HCT116 (cell line): ENCODE measurements at regions not wholly inside any gene's neighbourhood (a gene's known extent, or its start where the extent isn't known, plus 50 kb on each side); places are given as distances from the start of the nearest gene placed in this dataset.

Experiments used
- ATAC-seq: fragments of 200-7000 bp; cut with Tn5 transposase; 2 replicates; pipeline ENCODE4 v1.9.1; 2020; ENCODE audit warnings: mild to moderate bottlenecking, moderate library complexity
- BruUV-seq: library from RNA; stranded (reverse); fragments of 400-500 nt; replicated peaks from 2 replicates; lab custom pipeline; 2021; lab: Mats Ljungman, UMichigan
- CTCF ChIA-PET: fragments of 300-600 bp; sonication (Branson Sonifier 250); formaldehyde crosslinking; loops from one replicate; lab custom pipeline; 2021; ENCODE audit warnings: antibody characterized with exemption; lab: Charles Lee
- POLR2A ChIA-PET: fragments of 300-600, 350-600 bp; sonication (Branson Sonifier 250); formaldehyde crosslinking; loops from one replicate; lab custom pipeline; 2021; ENCODE audit warnings: antibody characterized with exemption; lab: Charles Lee
- RAD21 ChIA-PET, 2 experiments: fragments of 300-600 bp; sonication (Branson Sonifier 250); formaldehyde crosslinking; loops; one replicate each; lab custom pipeline; 2023; ENCODE audit warnings: low total read pairs in 2 of 2; ENCODE audit not compliant: uncharacterized antibody in 2 of 2, unreplicated experiment in 2 of 2, low non-redundant PET in 1 of 2; lab: Charles Lee
- DNase-seq: peaks from one replicate; pipeline ENCODE4 v3.0.0-alpha.2; 2010; ENCODE audit warnings: low read depth, low spot score
- H2AFZ ChIP-seq: fragments of 200-600 bp; shearing (Covaris generic), sonication (generic); 2 replicates; pipeline ENCODE4 v1.6.1; 2017; ENCODE audit warnings: low read depth, mixed run types, mixed read lengths, antibody characterized with exemption, low read length; ENCODE audit not compliant: poor library complexity, severe bottlenecking
- H3K27ac ChIP-seq: 2 replicates; pipeline ENCODE4 v1.5.1; 2012; ENCODE audit warnings: low read depth, low read length
- H3K27me3 ChIP-seq: fragments of 200-600 bp; sonication (generic); 2 replicates; pipeline ENCODE4 v1.6.1; 2016; ENCODE audit warnings: mixed run types, low read length, mixed read lengths; ENCODE audit not compliant: insufficient read depth
- H3K36me3 ChIP-seq, 2 experiments: fragments of 200-500 bp in 1 of 2; fragments of 200-600 bp in 1 of 2; sonication (Bioruptor generic) in 1 of 2; sonication (generic) in 1 of 2; 2 replicates each; pipeline versions ENCODE4 v1.5.1 to v1.6.1; 2014 to 2016; ENCODE audit warnings: low read length in 2 of 2, inconsistent platforms in 1 of 2, mixed read lengths in 1 of 2, mixed run types in 1 of 2; ENCODE audit not compliant: insufficient read depth in 2 of 2, control insufficient read depth in 1 of 2
- H3K4me1 ChIP-seq, 2 experiments: fragments of 200-600 bp in 1 of 2; sonication (generic) in 1 of 2; 2 replicates each; pipeline versions ENCODE4 v1.5.1 to v1.6.1; 2012 to 2017; ENCODE audit warnings: low read length in 2 of 2, inconsistent platforms in 1 of 2, mild to moderate bottlenecking in 1 of 2, mixed read lengths in 1 of 2, mixed run types in 1 of 2, moderate library complexity in 1 of 2; ENCODE audit not compliant: insufficient read depth in 2 of 2, control insufficient read depth in 1 of 2
- H3K4me2 ChIP-seq: fragments of 200-600 bp; sonication (generic); 2 replicates; pipeline ENCODE4 v1.6.1; 2017; ENCODE audit warnings: mixed run types, low read length, mixed read lengths
- H3K4me3 ChIP-seq, 2 experiments: fragments of 200-600 bp in 1 of 2; sonication (generic) in 1 of 2; replicated peaks in 1 of 2; 2 replicates each; pipeline ENCODE4 v1.5.1; 2011 to 2016; ENCODE audit warnings: low read length in 2 of 2, control low read depth in 1 of 2, low read depth in 1 of 2, mild to moderate bottlenecking in 1 of 2, mixed read lengths in 1 of 2, mixed run types in 1 of 2
- H3K79me2 ChIP-seq: fragments of 200-600 bp; sonication (generic); 2 replicates; pipeline ENCODE4 v1.6.1; 2017; ENCODE audit warnings: mild to moderate bottlenecking, mixed run types, low read length, moderate library complexity, mixed read lengths; ENCODE audit not compliant: insufficient read depth
- H3K9ac ChIP-seq: fragments of 200-600 bp; sonication (generic); 2 replicates; pipeline ENCODE4 v1.6.1; 2016; ENCODE audit warnings: low read length, mixed read lengths
- H3K9me2 ChIP-seq: fragments of 200-600 bp; sonication (generic), shearing (Covaris generic); 2 replicates; pipeline ENCODE4 v1.6.1; 2017; ENCODE audit warnings: mixed run types, mild to moderate bottlenecking, moderate library complexity; ENCODE audit not compliant: insufficient read depth
- H3K9me3 ChIP-seq, 2 experiments: fragments of 200-500 bp in 1 of 2; fragments of 200-600 bp in 1 of 2; sonication (Bioruptor generic) in 1 of 2; sonication (generic) in 1 of 2; 2 replicates each; pipeline ENCODE4 v1.6.1; 2014 to 2017; ENCODE audit warnings: low read length in 2 of 2, mixed read lengths in 2 of 2, inconsistent platforms in 1 of 2, low read depth in 1 of 2, mild to moderate bottlenecking in 1 of 2, mixed run types in 1 of 2, moderate library complexity in 1 of 2; ENCODE audit not compliant: control insufficient read depth in 1 of 2, insufficient read depth in 1 of 2
- H4K20me1 ChIP-seq: fragments of 200-600 bp; sonication (generic), shearing (Covaris generic); 2 replicates; pipeline ENCODE4 v1.6.1; 2017; ENCODE audit warnings: mixed run types, mild to moderate bottlenecking, moderate library complexity; ENCODE audit not compliant: insufficient read depth
- CBX3 ChIP-seq: IDR thresholded peaks from 2 replicates; pipeline ENCODE4 v1.6.1; 2012; ENCODE audit warnings: low read depth
- CTCF ChIP-seq, 3 experiments: fragments of 200-600 bp in 1 of 3; sonication (generic) in 1 of 3; IDR thresholded peaks in 2 of 3; conservative IDR thresholded peaks in 1 of 3; 2 replicates each; pipeline ENCODE4 v1.5.1; 2012 to 2017; ENCODE audit warnings: low read depth in 2 of 3, low read length in 2 of 3, antibody characterized with exemption in 1 of 3, borderline replicate concordance in 1 of 3, control low read depth in 1 of 3, mild to moderate bottlenecking in 1 of 3, mixed read lengths in 1 of 3, mixed run types in 1 of 3, moderate library complexity in 1 of 3; ENCODE audit not compliant: insufficient read depth in 1 of 3
- POLR2AphosphoS5 ChIP-seq: IDR thresholded peaks from 2 replicates; pipeline ENCODE4 v1.6.1; 2011; ENCODE audit warnings: mild to moderate bottlenecking, low read depth, low read length, moderate library complexity
- REST ChIP-seq: IDR thresholded peaks from 2 replicates; pipeline ENCODE4 v1.6.1; 2012; ENCODE audit warnings: low read depth
- ZNF274 ChIP-seq: fragments of 200-500 bp; sonication (Bioruptor generic); IDR thresholded peaks from 2 replicates; pipeline ENCODE4 v1.6.1; 2014; ENCODE audit warnings: mild to moderate bottlenecking, low read depth, low read length, inconsistent platforms
- intact Hi-C: fragments of 100-400 bp; cut with micrococcal nuclease; formaldehyde crosslinking; loops from 2 replicates; pipeline ENCODE4 v1.10.0; 2022

GRCh38 chr18:42365591-42365990 lies 410.6 kb downstream of the PIK3C3 start:
- Histone ChIP-seq H3K4me1 (no peaks in the 10 kb centered on the region), H3K27me3 (no peaks in the 10 kb centered on the region), H3K9me2 (no peaks in the 10 kb centered on the region), H3K9ac (no peak overlapping the region), H3K27ac (no peak overlapping the region)
- no peak for DNase-seq
- POLR2A ChIA-PET, result no interaction called here
- no TSS peak for BruUV-seq
- no peak for TF ChIP-seq CTCF (IDR thresholded peaks at IDR 0.05 in 2 of 3, conservative IDR thresholded peaks at IDR 0.05 in 1 of 3; ENCODE audit: borderline replicate concordance in 1 of 3, insufficient read depth in 1 of 3, low read depth in 2 of 3, low read length in 2 of 3)
- no peak for TF ChIP-seq CBX3
- TF ChIP-seq ZNF274, result no peak
- no peak for TF ChIP-seq REST
- TF ChIP-seq POLR2AphosphoS5, result no peak
- TF ChIP-seq, all 23 proteins: peak for 0
- CTCF ChIA-PET, result no interaction called here
- H3K79me2 ChIP-seq, result no peaks in the 10 kb centered on the region
- H3K4me2 ChIP-seq, result no peak overlapping the region
- H2AFZ ChIP-seq, result no peak overlapping the region
- peaks cover 10 to 22% of the 10 kb centered on the region in 2 experiments; a peak in 2 of 4 replicates for H3K9me3 ChIP-seq
- RAD21 ChIA-PET, result no interaction called here
- H3K36me3 ChIP-seq, result no peaks in the 10 kb centered on the region
- H3K4me3 ChIP-seq, result no peak overlapping the region
- no peaks in the 10 kb centered on the region for H4K20me1 ChIP-seq
- no peak for ATAC-seq
- intact Hi-C loops, result no loop called here
